ENCODE measurements at regions not wholly inside any gene's neighbourhood (a gene's known extent, or its start where the extent isn't known, plus 50 kb on each side); places are given as distances from the start of the nearest gene placed in this dataset.

GRCh38 chr3:124498891-124499290, 231.4 kb upstream of the UMPS start:
- TF ChIP-seq PPARG (CRISPR knock-in tag; conservative IDR thresholded peaks at IDR 0.05): no peak
- no peak for TF ChIP-seq CTCF (CRISPR knock-in tag; IDR thresholded peaks at IDR 0.05)
- TF ChIP-seq ZZZ3 (CRISPR knock-in tag; IDR thresholded peaks at IDR 0.05; ENCODE audit: borderline replicate concordance): no peak
- TF ChIP-seq EP300 (IDR thresholded peaks at IDR 0.05; ENCODE audit: low read depth in 2 of 2, low read length in 2 of 2): no peak
- TF ChIP-seq EP300 (CRISPR knock-in tag; IDR thresholded peaks at IDR 0.05; ENCODE audit: borderline replicate concordance): no peak
- TF ChIP-seq ELK4 (CRISPR knock-in tag; IDR thresholded peaks at IDR 0.05; ENCODE audit: borderline replicate concordance): no peak
- TF ChIP-seq POLR2A (IDR thresholded peaks at IDR 0.05; ENCODE audit: insufficient read depth in 1 of 2, low read depth in 2 of 2, low read length in 2 of 2): no peak
- TF ChIP-seq ZNF792 (CRISPR knock-in tag; IDR thresholded peaks at IDR 0.05): no peak
- TF ChIP-seq NR2F6 (IDR thresholded peaks at IDR 0.05): no peak
- no peak for TF ChIP-seq NR2F6 (CRISPR knock-in tag; IDR thresholded peaks at IDR 0.05)
- TF ChIP-seq ZNF292 (CRISPR knock-in tag; IDR thresholded peaks at IDR 0.05; ENCODE audit: borderline replicate concordance, low read depth): no peak
- no peak for TF ChIP-seq ZNF773 (CRISPR knock-in tag; IDR thresholded peaks at IDR 0.05; ENCODE audit: borderline replicate concordance)
- no peak for TF ChIP-seq HNRNPLL (IDR thresholded peaks at IDR 0.05; ENCODE audit: low read depth, low read length, poor library complexity, severe bottlenecking)
- no peak for TF ChIP-seq MXD3 (CRISPR knock-in tag; IDR thresholded peaks at IDR 0.05)
- no peak for TF ChIP-seq ZNF12 (CRISPR knock-in tag; IDR thresholded peaks at IDR 0.05)

All from HepG2 (cell line).